Activated T-helper 2 cell treated with anti-CD3 and anti-CD28 coated beads, Interferon-gamma antibody, Interleukin-2, Interleukin-4, amounts not matched to agents 10 μg/mL and 5 μg/mL and 100 μg/mL, durations not matched to agents 14 hours and 24 hours and 36 hours (primary cell): ENCODE measurements at regions not wholly inside any gene's neighbourhood (a gene's known extent, or its start where the extent isn't known, plus 50 kb on each side); places are given as distances from the start of the nearest gene placed in this dataset.

ENCODE experiments used
- DNase-seq: peaks from one replicate; pipeline ENCODE4 v3.0.0; 2021; ENCODE audit warnings: low spot score
- H3K27ac Mint-ChIP-seq: one replicate; pipeline ENCODE4 v1.8.0; 2021; ENCODE audit warnings: mixed read lengths
- H3K27me3 Mint-ChIP-seq: one replicate; pipeline ENCODE4 v1.8.0; 2021; ENCODE audit warnings: low read depth, mixed read lengths
- H3K36me3 Mint-ChIP-seq: one replicate; pipeline ENCODE4 v1.8.0; 2021; ENCODE audit warnings: low read depth, mixed read lengths
- H3K4me1 Mint-ChIP-seq: one replicate; pipeline ENCODE4 v1.8.0; 2021; ENCODE audit warnings: low read depth, mixed read lengths
- H3K4me3 Mint-ChIP-seq: one replicate; pipeline ENCODE4 v1.8.0; 2021; ENCODE audit warnings: low read depth, mild to moderate bottlenecking, moderate library complexity, mixed read lengths
- H3K9me3 Mint-ChIP-seq: one replicate; pipeline ENCODE4 v1.8.0; 2021; ENCODE audit warnings: mixed read lengths
- intact Hi-C: fragments of 100-400 bp; cut with micrococcal nuclease; formaldehyde crosslinking; loops from one replicate; pipeline ENCODE4 v1.15.1; 2023

DNA sequence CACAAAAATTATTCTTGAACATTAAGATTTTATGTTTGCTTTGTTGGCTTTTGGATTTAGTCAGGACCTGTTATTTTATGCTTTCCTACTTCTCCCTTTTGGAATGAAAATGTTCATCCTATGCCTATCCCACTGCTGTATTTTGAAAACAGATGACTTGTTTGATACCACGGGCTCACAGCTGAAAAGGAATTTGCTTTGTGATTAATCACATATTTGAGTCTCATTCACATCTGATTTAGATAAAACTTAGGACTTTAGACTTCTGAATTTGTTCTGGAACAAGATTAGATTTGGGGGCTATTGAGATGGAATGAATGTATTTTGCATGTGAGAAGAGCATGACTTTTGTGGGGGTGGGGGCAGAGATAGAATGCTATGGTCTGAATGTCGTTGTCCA, 1012.6 kb downstream of the CDH11 start:
- H3K27me3 Mint-ChIP-seq = no peaks in the 10 kb centered on the region
- no peaks in the 10 kb centered on the region for H3K36me3 Mint-ChIP-seq
- H3K4me3 Mint-ChIP-seq = no peak overlapping the region
- H3K9me3 Mint-ChIP-seq = peaks cover 52% of the 10 kb centered on the region
- H3K27ac Mint-ChIP-seq = no peak overlapping the region
- intact Hi-C loops = no loop called here
- H3K4me1 Mint-ChIP-seq = no peaks in the 10 kb centered on the region
- DNase-seq = no peak

DNA sequence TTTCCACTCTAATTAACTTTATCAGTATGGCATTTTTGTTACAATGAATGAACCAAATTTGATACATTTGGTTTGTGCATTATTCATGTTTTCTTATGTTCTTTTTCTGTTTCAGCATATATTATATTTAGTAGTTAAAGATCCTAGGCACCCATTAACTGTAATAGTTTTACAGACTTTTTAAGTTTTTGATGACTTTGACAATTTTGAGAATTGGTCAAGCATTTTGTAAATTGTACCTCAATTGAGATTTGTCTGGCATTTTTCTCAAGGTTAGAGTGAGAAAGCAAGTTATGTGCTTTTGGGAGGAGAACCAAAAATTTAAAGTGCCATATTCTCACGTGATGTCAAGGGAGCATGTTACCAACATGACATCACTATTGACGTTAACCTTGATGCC, 1019.2 kb downstream of the CDH11 start:
- peaks cover 24% of the 10 kb centered on the region for H3K9me3 Mint-ChIP-seq
- no peaks in the 10 kb centered on the region for H3K27me3 Mint-ChIP-seq
- no peaks in the 10 kb centered on the region for H3K4me1 Mint-ChIP-seq
- intact Hi-C loops = no loop called here
- no peaks in the 10 kb centered on the region for H3K36me3 Mint-ChIP-seq
- no peak overlapping the region for H3K4me3 Mint-ChIP-seq
- no peak overlapping the region for H3K27ac Mint-ChIP-seq
- no peak for DNase-seq

DNA sequence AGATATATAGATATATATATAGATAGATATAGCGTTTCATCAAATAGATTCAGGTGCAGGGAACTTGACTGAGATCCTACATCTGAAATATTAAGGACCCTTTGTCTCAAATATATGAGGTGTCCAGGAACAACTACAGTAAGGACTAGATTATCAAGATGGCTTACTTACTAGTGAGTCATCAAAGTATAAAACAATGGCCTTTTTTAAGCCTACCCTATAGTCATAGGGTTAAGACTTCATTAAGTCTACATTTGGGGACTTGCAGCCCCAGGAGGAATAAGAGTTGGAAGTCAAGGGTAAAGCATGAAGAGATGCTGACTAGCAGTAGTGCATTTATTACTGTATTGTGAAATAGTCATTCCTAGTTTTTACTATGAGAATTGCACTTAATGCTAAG, 1023.4 kb downstream of the CDH11 start:
- Mint-ChIP-seq H3K36me3 (no peaks in the 10 kb centered on the region), H3K27me3 (no peaks in the 10 kb centered on the region), H3K27ac (no peak overlapping the region), H3K9me3 (peaks cover 38% of the 10 kb centered on the region), H3K4me3 (no peak overlapping the region), H3K4me1 (no peaks in the 10 kb centered on the region)
- no peak for DNase-seq
- intact Hi-C loops = no loop called here

DNA sequence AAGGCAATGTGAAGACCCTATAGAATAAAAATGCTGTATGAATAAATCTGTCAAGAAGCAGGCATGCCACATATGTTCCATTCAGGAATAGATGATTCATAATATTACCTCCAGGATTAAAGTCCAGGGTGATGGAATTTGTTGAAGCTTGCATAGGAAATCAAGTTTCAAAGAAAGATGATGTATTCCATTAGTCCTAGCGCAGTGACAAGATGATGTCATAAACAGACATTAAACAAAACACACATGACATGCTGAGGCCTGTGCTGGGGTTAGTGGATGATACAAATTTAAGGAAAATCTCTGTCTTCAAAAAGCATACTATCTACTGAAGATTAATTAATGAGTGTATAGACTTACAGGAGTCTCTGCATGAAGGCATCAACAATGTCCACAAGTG, 1025.2 kb downstream of the CDH11 start:
- H3K27me3 Mint-ChIP-seq = no peaks in the 10 kb centered on the region
- peaks cover 44% of the 10 kb centered on the region for H3K9me3 Mint-ChIP-seq
- DNase-seq = no peak
- no peaks in the 10 kb centered on the region for H3K4me1 Mint-ChIP-seq
- H3K27ac Mint-ChIP-seq = no peak overlapping the region
- intact Hi-C loops = no loop called here
- no peak overlapping the region for H3K4me3 Mint-ChIP-seq
- H3K36me3 Mint-ChIP-seq = no peaks in the 10 kb centered on the region

DNA sequence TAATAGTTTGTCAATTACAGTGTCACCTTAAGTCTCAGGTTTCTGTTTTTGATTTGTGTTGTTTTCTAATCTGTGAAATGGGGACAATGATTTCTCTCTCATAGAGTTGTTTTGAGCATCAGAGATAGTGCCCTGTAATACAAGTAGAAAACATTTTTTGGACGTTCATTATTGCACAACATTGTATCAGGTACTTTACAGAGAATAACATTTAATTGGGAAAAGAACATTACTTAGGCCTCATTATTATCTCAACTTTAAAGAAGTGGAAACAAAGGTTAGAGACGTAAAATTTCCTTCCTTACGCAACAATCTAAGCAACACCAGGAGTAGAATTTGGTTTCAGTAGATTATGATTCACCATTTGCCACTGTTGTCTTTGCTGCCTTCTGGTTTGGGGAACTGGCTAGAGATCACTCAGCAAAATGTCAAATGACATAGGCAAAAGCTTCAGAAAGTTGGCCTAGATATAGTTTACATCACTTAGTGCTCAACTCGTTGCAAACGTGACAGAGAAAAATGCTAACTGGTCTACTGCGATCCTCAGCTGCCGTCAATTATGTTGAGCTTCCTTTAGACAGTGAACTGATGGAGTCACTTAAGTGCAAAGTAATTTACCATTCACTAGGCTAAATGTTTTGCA, 1026.8 kb downstream of the CDH11 start:
- H3K4me3 Mint-ChIP-seq = no peak overlapping the region
- peaks cover 45% of the 10 kb centered on the region for H3K9me3 Mint-ChIP-seq
- intact Hi-C loops = no loop called here
- no peak for DNase-seq
- H3K36me3 Mint-ChIP-seq = no peaks in the 10 kb centered on the region
- H3K4me1 Mint-ChIP-seq = no peaks in the 10 kb centered on the region
- H3K27ac Mint-ChIP-seq = no peak overlapping the region
- no peaks in the 10 kb centered on the region for H3K27me3 Mint-ChIP-seq

DNA sequence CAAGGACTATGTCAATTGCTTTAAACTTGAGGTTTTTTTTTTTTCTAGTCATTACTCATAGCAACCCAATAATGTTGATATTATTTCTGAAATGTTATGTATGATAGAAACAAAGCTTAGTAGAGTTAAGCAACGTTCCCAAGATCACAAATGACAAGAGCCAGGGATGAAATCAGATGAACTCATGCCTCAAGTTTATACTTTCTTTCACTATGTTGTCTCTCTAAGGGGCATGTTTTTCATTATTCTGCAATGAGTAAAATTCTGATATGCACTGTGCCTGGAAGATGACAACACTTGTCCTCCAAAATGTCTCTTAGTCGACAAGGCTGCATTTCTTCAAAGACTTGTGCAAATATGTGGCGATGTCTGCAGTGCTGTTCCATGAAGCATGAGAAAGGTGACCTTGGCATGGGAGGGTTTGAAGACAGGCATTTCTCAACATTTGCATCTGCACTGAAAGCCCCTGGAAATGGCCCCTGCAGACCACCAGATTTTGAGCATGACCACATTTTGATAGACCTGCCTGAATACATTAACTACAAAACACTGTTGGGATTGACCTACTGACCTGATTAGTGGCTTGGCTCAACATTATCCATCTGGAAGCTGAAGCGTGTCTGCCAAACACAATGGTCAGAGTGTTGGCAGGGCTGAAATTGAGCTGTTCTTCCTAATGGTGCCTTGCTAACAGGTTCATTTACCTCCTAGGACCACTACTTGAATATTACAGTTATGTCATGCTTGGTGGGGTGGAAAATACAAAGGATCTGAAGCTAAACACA, 1027.5 kb downstream of the CDH11 start:
- H3K9me3 Mint-ChIP-seq = peaks cover 38% of the 10 kb centered on the region

DNA sequence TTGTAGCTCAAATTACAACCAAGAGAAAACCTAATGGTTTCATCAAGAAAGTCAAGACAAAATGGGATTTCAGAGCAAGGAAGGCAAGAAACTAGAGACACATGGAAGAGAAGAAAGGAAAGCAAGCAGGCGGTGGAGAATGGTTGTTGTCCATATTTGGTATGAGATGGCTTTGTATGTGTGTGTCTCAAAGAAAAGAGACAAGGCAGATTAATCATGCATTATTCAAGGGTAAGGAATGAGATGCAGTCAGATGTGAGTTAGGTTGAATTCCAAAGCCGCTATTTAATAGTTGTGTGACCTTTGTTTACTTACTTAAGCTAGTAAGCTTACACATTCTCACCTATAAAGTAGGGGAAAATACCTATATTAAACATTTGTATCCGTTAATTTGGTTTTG, 1029.6 kb downstream of the CDH11 start:
- H3K27me3 Mint-ChIP-seq = no peaks in the 10 kb centered on the region
- intact Hi-C loops = no loop called here
- DNase-seq = no peak
- H3K4me1 Mint-ChIP-seq = no peaks in the 10 kb centered on the region
- H3K9me3 Mint-ChIP-seq = peaks cover 47% of the 10 kb centered on the region
- H3K36me3 Mint-ChIP-seq = no peaks in the 10 kb centered on the region
- H3K27ac Mint-ChIP-seq = no peak overlapping the region
- no peak overlapping the region for H3K4me3 Mint-ChIP-seq

More for the DNA sequence above, 1027.5 kb downstream of the CDH11 start:
- no peak overlapping the region for H3K27ac Mint-ChIP-seq
- no peak for DNase-seq
- no peaks in the 10 kb centered on the region for H3K27me3 Mint-ChIP-seq
- H3K4me1 Mint-ChIP-seq = no peaks in the 10 kb centered on the region
- no peaks in the 10 kb centered on the region for H3K36me3 Mint-ChIP-seq
- intact Hi-C loops = no loop called here
- no peak overlapping the region for H3K4me3 Mint-ChIP-seq

DNA sequence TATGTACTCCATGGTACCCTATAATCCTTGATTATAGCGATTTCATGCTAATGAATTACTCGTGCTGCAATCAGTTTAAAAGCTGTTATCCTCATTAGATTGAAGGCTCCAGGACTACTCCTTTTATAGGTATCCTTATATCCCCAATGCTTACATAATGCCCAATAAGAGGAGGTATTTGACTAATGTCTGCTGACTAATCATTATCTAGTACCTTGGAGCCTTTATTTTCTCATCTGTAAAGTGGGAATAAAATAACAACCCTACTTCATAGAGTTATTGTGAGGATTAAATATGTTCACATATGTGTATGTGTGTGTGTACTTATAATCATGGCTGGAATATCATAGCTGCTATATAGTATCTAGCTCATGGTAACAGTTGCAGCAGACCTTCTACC, 1031.5 kb downstream of the CDH11 start:
- Mint-ChIP-seq H3K27me3 (no peaks in the 10 kb centered on the region), H3K4me1 (no peaks in the 10 kb centered on the region), H3K9me3 (peaks cover 49% of the 10 kb centered on the region), H3K4me3 (no peak overlapping the region), H3K27ac (no peak overlapping the region), H3K36me3 (no peaks in the 10 kb centered on the region)
- DNase-seq = no peak
- intact Hi-C loops = no loop called here

DNA sequence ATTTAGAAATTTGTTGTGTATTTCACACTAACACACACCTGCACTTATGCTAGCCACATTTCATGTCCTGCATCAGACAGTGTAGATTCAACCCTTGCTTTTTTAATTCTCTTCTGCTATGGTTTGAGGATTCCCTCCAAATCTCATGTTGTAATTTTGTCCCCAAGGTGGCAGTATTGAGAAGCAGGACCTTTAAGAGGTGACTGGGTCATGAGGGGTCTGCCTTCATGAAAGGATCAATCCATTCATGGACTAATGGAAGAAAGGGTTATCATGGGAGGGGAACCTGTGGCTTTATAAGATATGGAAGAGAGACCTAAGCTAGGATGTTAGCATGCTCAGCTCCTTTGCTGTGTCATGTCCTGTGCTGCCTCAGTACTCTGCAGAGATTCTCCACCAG, 1032.2 kb downstream of the CDH11 start:
- Mint-ChIP-seq H3K4me3 (no peak overlapping the region), H3K4me1 (no peaks in the 10 kb centered on the region), H3K9me3 (peaks cover 47% of the 10 kb centered on the region), H3K27me3 (no peaks in the 10 kb centered on the region), H3K36me3 (no peaks in the 10 kb centered on the region), H3K27ac (no peak overlapping the region)
- DNase-seq = no peak
- intact Hi-C loops = no loop called here

DNA sequence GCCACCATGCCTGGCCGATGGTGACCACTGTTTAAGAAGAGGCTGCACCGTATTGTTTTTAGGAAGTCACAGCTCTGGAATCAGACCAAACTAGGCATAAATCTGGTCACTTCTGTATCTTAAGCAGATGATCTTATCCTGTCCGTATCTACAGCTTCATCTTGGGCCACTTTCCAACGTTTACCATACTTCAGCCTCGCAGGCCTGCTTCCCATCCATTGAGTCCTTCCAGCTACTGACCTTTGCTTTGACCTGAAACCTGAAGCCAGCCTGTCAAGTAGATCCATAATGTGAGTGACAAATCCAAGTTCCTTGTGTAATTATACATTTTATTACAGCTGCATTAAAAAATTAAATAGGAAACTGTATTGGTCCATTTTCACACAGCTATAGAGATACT, 1033.0 kb downstream of the CDH11 start:
- no peaks in the 10 kb centered on the region for H3K4me1 Mint-ChIP-seq
- H3K36me3 Mint-ChIP-seq = no peaks in the 10 kb centered on the region
- no peak for DNase-seq
- no peak overlapping the region for H3K27ac Mint-ChIP-seq
- no peaks in the 10 kb centered on the region for H3K27me3 Mint-ChIP-seq
- no peak overlapping the region for H3K4me3 Mint-ChIP-seq
- intact Hi-C loops = no loop called here
- H3K9me3 Mint-ChIP-seq = peaks cover 44% of the 10 kb centered on the region

DNA sequence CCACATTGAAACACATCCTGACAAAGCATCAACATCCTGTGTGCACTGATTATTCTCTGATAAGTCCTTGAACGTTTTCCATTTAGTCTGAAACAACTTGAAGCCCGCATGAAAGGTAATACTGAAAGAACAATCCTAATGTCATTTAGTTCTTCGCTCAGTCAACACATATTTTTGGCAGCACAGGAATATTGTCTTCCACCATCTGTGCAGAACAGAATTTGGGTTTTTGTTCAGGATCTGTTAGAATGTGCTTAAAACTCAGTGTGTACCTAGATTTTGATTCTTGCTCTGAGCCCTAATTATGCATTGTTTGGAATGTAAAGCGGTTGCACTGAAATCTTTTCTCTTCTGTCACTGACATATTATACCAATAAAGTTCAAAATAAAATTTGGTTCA, 1036.6 kb downstream of the CDH11 start:
- Mint-ChIP-seq H3K4me3 (no peak overlapping the region), H3K27ac (no peak overlapping the region), H3K36me3 (no peaks in the 10 kb centered on the region), H3K4me1 (no peaks in the 10 kb centered on the region), H3K27me3 (no peaks in the 10 kb centered on the region), H3K9me3 (peaks cover 50% of the 10 kb centered on the region)
- no peak for DNase-seq
- intact Hi-C loops = no loop called here

DNA sequence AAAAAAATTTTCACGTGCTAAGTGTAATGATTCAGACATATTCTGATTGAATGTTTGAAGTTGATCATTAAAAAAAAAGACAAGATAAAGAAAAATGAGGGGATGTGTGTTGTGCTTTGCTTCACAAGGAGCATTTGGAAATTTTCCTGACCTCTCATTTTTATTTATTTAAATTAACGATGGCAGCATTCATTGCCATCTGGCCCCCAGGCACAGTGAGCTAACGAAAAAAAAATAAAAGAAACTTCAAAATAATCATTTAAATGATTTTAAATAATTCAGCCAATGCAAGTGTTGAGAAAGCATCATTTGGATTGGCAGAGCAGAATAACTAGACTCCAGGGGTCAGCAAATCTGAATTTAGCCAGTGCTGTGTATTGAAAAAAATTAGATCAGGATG, 1037.2 kb downstream of the CDH11 start:
- no peaks in the 10 kb centered on the region for H3K27me3 Mint-ChIP-seq
- H3K27ac Mint-ChIP-seq = no peak overlapping the region
- DNase-seq = no peak
- H3K4me1 Mint-ChIP-seq = no peaks in the 10 kb centered on the region
- H3K4me3 Mint-ChIP-seq = no peak overlapping the region
- peaks cover 56% of the 10 kb centered on the region for H3K9me3 Mint-ChIP-seq
- no peaks in the 10 kb centered on the region for H3K36me3 Mint-ChIP-seq
- intact Hi-C loops = no loop called here

DNA sequence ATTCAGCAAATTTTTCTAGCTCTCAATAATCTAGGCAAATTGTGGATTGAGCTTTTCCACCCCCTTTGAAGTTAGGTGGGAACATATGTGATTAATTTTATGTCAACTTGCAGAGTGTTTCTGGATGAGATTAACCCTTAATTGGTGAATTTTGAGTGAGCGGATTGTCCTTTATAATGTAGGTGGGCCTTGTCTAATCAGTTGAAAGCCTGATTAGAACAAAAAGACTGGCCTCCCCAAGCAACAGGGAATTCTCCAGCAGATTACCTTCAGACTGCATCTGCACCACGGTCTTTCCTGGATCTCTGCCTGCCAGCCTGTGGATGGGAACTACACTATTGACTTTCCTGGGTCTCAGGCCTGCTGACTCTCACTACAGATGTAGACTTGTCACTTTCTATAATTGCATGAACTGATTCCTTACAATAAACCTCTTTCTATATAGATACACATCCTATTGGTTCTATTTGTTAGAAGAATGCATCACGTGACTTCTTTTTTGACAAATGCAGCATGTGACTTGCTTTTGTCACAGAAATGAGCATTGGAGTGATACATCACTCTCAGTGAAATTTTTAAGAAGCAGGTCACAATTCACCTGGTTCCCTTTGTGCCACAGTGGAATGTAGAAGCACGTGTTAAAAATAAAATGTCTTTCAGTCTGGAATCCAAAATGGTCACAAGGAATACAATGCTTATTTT, 1038.3 kb downstream of the CDH11 start:
- H3K4me3 Mint-ChIP-seq = no peak overlapping the region
- no peak for DNase-seq
- intact Hi-C loops = no loop called here
- no peaks in the 10 kb centered on the region for H3K4me1 Mint-ChIP-seq
- H3K27ac Mint-ChIP-seq = no peak overlapping the region
- H3K9me3 Mint-ChIP-seq = peaks cover 53% of the 10 kb centered on the region
- no peaks in the 10 kb centered on the region for H3K36me3 Mint-ChIP-seq
- H3K27me3 Mint-ChIP-seq = no peaks in the 10 kb centered on the region
